Endothelial cell (in vitro differentiated cells): ENCODE measurements at regions not wholly inside any gene's neighbourhood (a gene's known extent, or its start where the extent isn't known, plus 50 kb on each side); places are given as distances from the start of the nearest gene placed in this dataset.

Experiments used
- DNase-seq: peaks from one replicate; pipeline ENCODE4 v3.0.0; 2021; ENCODE audit warnings: low spot score
- H3K27ac Mint-ChIP-seq: one replicate; pipeline ENCODE4 v1.8.0; 2021; ENCODE audit warnings: mixed read lengths, inconsistent platforms; ENCODE audit not compliant: unreplicated experiment
- H3K27me3 Mint-ChIP-seq: one replicate; pipeline ENCODE4 v1.8.0; 2021; ENCODE audit warnings: mild to moderate bottlenecking, moderate library complexity, mixed read lengths, inconsistent platforms; ENCODE audit not compliant: unreplicated experiment
- H3K36me3 Mint-ChIP-seq: one replicate; pipeline ENCODE4 v1.8.0; 2021; ENCODE audit warnings: mild to moderate bottlenecking, low read depth, mixed read lengths, inconsistent platforms; ENCODE audit not compliant: unreplicated experiment
- H3K4me1 Mint-ChIP-seq: one replicate; pipeline ENCODE4 v1.8.0; 2021; ENCODE audit warnings: mild to moderate bottlenecking, mixed read lengths, inconsistent platforms; ENCODE audit not compliant: unreplicated experiment
- H3K4me3 Mint-ChIP-seq: one replicate; pipeline ENCODE4 v1.8.0; 2021; ENCODE audit warnings: mild to moderate bottlenecking, mixed read lengths, inconsistent platforms; ENCODE audit not compliant: unreplicated experiment
- H3K9me3 Mint-ChIP-seq: one replicate; pipeline ENCODE4 v1.8.0; 2021; ENCODE audit warnings: mixed read lengths, inconsistent platforms; ENCODE audit not compliant: unreplicated experiment
- CTCF ChIP-seq: fragments of 200-600 bp; sonication (generic); IDR thresholded peaks from one replicate; pipeline ENCODE4 v1.5.0; 2021; ENCODE audit warnings: antibody characterized with exemption; ENCODE audit not compliant: unreplicated experiment

- H3K36me3 Mint-ChIP-seq = peaks cover 5% of the 10 kb centered on the region
- peaks cover 7% of the 10 kb centered on the region for H3K9me3 Mint-ChIP-seq
- no peak for DNase-seq
- H3K27me3 Mint-ChIP-seq = peaks cover 7% of the 10 kb centered on the region
- no peak for TF ChIP-seq CTCF
- no peak overlapping the region for H3K27ac Mint-ChIP-seq
- H3K4me1 Mint-ChIP-seq = no peaks in the 10 kb centered on the region
- no peak overlapping the region for H3K4me3 Mint-ChIP-seq
Observed at GRCh38 chr5:57102189-57102904, 71.5 kb upstream of the GPBP1 start.

GRCh38 chr5:57102905-57103255, 71.0 kb upstream of the GPBP1 start:
- H3K27ac Mint-ChIP-seq = no peak overlapping the region
- H3K36me3 Mint-ChIP-seq = no peaks in the 10 kb centered on the region
- no peaks in the 10 kb centered on the region for H3K4me1 Mint-ChIP-seq
- H3K27me3 Mint-ChIP-seq = peaks cover 7% of the 10 kb centered on the region
- DNase-seq = no peak
- H3K4me3 Mint-ChIP-seq = no peak overlapping the region
- H3K9me3 Mint-ChIP-seq = peaks cover 2% of the 10 kb centered on the region
- no peak for TF ChIP-seq CTCF

- H3K4me3 Mint-ChIP-seq = no peak overlapping the region
- no peaks in the 10 kb centered on the region for H3K4me1 Mint-ChIP-seq
- H3K36me3 Mint-ChIP-seq = no peaks in the 10 kb centered on the region
- no peak overlapping the region for H3K27ac Mint-ChIP-seq
- H3K27me3 Mint-ChIP-seq = peaks cover 7% of the 10 kb centered on the region
- DNase-seq = no peak
- no peaks in the 10 kb centered on the region for H3K9me3 Mint-ChIP-seq
- TF ChIP-seq CTCF = no peak
Observed at GRCh38 chr5:57103317-57103907, 70.4 kb upstream of the GPBP1 start.

GRCh38 chr5:57106661-57107060, 67.2 kb upstream of the GPBP1 start:
- H3K36me3 Mint-ChIP-seq = no peaks in the 10 kb centered on the region
- no peak for DNase-seq
- TF ChIP-seq CTCF = no peak
- no peak overlapping the region for H3K27ac Mint-ChIP-seq
- H3K4me1 Mint-ChIP-seq = no peaks in the 10 kb centered on the region
- no peaks in the 10 kb centered on the region for H3K9me3 Mint-ChIP-seq
- H3K27me3 Mint-ChIP-seq = peaks cover 7% of the 10 kb centered on the region
- H3K4me3 Mint-ChIP-seq = no peak overlapping the region

GRCh38 chr5:57111993-57112392, 61.9 kb upstream of the GPBP1 start:
- no peak overlapping the region for H3K27ac Mint-ChIP-seq
- TF ChIP-seq CTCF = no peak
- DNase-seq = no peak
- no peak overlapping the region for H3K4me3 Mint-ChIP-seq
- H3K4me1 Mint-ChIP-seq = no peaks in the 10 kb centered on the region
- H3K27me3 Mint-ChIP-seq = no peaks in the 10 kb centered on the region
- no peaks in the 10 kb centered on the region for H3K9me3 Mint-ChIP-seq
- no peaks in the 10 kb centered on the region for H3K36me3 Mint-ChIP-seq
